HG03066 (cell line): ENCODE measurements at regions not wholly inside any gene's neighbourhood (a gene's known extent, or its start where the extent isn't known, plus 50 kb on each side); places are given as distances from the start of the nearest gene placed in this dataset.
A peak's percentile ranks its signal among the peaks of the same experiment; 100 is the strongest.

Experiments
- ATAC-seq: cut with Tn5 transposase; IDR thresholded peaks from one replicate; pipeline ENCODE4 v1.9.1; 2021; ENCODE audit warnings: low read depth; ENCODE audit not compliant: unreplicated experiment

- no peak for ATAC-seq
These were observed 668.0 kb downstream of the ETS1 start for GRCh38 chr11:127919206-127920000.

- no peak for ATAC-seq
These were observed 685.0 kb downstream of the ETS1 start for GRCh38 chr11:127902382-127902781.

- no peak for ATAC-seq
These were observed 688.7 kb downstream of the ETS1 start for GRCh38 chr11:127898422-127899365.

- ATAC-seq, result no peak
These were observed 691.6 kb downstream of the ETS1 start for GRCh38 chr11:127895776-127896175.

GRCh38 chr11:127894316-127894715, 693.0 kb downstream of the ETS1 start:
- ATAC-seq, result no peak

- no peak for ATAC-seq
These were observed 697.2 kb downstream of the ETS1 start for GRCh38 chr11:127890030-127890615.

- no peak for ATAC-seq
These were observed 699.0 kb downstream of the ETS1 start for GRCh38 chr11:127888386-127888785.

- no peak for ATAC-seq
These were observed 712.2 kb downstream of the ETS1 start for GRCh38 chr11:127875131-127875530.

GRCh38 chr11:127873478-127873877, 713.9 kb downstream of the ETS1 start:
- no peak for ATAC-seq

- no peak for ATAC-seq
These were observed 721.2 kb downstream of the ETS1 start for GRCh38 chr11:127866109-127866508.

- ATAC-seq, result no peak
These were observed 722.5 kb downstream of the ETS1 start for GRCh38 chr11:127864861-127865260.

GRCh38 chr11:127862406-127862805, 725.0 kb downstream of the ETS1 start:
- ATAC-seq, result no peak

- no peak for ATAC-seq
These were observed 727.4 kb downstream of the ETS1 start for GRCh38 chr11:127859941-127860354.

- ATAC-seq, result no peak
These were observed 742.5 kb downstream of the ETS1 start for GRCh38 chr11:127844876-127845275.

GRCh38 chr11:127843483-127844396, 743.6 kb downstream of the ETS1 start:
- ATAC-seq, result peak; percentile 81

- no peak for ATAC-seq
These were observed 762.2 kb downstream of the ETS1 start for GRCh38 chr11:127825183-127825582.

GRCh38 chr11:127818625-127819024, 768.7 kb downstream of the ETS1 start:
- ATAC-seq, result no peak

GRCh38 chr11:127816962-127817361, 770.4 kb downstream of the ETS1 start:
- no peak for ATAC-seq

- ATAC-seq, result no peak
These were observed 772.0 kb downstream of the ETS1 start for GRCh38 chr11:127815331-127815730.

- ATAC-seq, result no peak
These were observed 780.9 kb downstream of the ETS1 start for GRCh38 chr11:127806501-127806900.
